Suppressor macrophage treated with lipopolysaccharide for 1 hour (primary cell): ENCODE measurements at regions not wholly inside any gene's neighbourhood (a gene's known extent, or its start where the extent isn't known, plus 50 kb on each side); places are given as distances from the start of the nearest gene placed in this dataset.

Source experiments
- DNase-seq, 3 donors: peaks; one replicate each; pipeline ENCODE4 v3.0.0-alpha.2; 2020 to 2022

DNA sequence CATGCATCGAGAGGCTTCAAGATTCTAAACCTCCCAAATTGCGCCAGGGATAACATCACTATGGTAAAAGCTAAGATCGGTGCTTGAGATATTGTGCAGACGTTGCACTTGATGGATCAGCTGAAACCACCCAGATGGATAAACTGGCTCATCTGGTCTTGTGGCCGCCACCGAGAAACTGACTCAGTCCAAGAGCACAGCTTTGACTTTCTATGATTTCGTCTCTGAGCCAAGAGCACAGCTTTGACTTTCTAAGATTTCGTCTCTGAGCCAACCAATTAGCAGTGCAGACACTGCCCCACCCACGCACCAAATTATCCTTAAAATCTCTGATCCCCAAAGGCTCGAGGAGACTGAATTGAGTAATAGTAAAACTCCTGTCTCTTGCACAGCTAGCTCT is 687.2 kb downstream of the FAM133A start:
- no peak for DNase-seq

DNA sequence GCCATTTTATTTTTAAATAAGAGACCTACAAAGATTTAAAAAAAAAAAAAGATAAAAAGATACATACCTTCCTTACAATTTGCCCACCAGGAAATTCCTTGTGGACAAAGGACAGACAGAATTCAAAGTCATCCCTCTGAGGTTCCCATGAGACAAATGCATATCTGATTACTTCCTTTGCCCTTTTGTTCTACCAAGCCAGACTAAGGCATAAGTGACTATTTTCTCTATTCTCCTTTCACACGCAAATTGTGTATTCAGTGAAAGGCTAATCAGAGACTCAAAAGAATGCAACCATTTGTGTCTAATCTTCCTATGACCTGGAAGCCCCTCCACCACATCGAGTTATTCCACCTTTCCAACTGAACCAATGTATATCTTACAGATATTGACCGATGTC is 691.7 kb downstream of the FAM133A start:
- no peak for DNase-seq

DNA sequence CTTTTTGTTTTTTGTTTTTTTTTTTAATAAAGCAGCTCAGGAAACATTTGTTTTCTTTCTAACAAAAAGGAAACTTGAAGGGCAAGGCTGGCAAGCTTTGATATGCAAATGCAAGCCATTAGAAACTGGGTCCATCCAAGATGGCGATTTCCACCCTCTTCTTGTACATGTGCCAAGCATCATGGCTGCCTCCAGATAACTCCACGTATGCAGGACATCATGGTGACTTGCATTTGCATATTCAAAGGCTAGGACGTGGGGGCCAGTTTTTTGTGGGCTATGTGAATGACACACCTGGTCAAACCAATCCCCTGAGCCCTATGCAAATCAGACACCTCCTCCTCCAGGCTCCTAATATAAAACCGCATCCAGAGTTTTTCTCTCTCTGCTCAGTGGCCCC is 692.6 kb downstream of the FAM133A start:
- no peak for DNase-seq

DNA sequence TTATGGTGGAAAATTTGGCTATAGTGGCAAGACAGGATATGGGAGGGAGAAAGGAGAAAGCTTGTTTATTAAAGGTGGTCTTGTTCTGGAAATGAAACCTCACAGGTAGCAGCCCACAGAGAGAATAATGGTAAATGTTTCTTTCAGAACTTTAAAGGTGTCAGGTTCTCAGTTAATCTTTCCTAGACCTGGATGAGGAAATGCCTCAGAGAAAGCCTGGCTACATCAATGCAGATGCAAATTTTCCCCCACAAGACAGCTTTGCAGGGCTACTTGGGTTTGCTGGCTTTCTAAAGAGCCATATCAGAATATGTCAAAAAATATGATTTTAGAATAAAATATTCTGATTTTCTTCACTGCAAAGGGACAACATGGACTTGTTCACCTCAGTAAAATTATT is 715.0 kb downstream of the FAM133A start:
- DNase-seq = no peak

DNA sequence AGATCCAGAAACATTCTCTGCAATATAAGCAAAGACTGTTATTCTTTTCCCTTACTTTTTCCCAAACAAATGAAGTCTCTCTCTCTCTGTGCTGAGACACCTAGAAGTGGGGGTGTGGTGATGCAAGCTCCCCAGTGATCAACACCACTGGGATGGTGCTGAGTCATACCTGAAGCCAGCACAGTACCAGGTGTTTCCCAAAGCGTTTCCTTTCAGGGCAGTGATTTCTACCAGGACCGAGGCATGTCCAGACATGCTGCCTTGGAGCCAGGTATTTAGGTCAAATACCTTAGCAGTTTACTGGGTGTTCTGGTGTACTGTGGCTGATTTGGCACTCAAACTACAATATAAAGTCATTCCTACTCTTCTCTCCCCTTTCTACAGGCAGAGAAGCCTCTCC is 726.5 kb downstream of the FAM133A start:
- no peak for DNase-seq

DNA sequence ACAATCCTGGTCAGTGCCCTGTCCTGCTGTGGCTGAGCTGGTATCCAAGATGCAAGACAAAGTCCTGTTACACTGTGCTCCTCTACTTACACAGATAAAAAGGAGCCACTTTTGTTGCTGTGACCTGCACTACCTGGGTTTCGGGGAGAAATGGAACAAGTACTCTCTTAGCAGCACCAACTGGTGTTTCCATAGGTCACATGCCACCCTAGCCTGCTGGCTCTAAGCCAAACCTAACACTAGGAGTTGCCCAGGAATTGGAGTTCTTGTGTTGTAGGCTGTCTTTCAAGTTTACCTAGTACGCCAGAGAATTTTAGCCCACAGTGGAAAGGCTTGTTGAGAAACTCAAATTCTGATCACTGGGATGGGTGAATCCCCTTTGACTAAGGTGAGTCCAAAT is 727.4 kb downstream of the FAM133A start:
- no peak for DNase-seq

DNA sequence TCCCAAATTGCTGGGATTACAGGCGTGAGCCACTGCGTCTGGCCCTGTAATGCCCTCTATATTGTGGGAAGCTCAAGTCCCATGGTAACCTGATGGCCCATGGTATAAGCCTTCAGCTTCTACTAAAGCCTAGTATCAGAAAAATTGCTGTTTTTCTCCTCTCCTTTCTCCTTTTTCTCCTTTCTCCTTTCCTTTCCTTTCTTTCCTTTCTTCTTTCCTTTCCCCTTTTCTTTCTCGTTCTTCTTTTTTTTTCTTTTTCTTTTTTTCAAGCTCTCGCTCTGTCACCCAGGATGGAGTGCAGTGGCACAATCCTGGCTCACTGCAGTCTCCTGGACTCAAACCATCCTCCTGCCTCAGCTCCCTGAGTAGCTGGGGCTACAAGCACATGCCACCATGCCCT is 740.7 kb downstream of the FAM133A start:
- DNase-seq = no peak

DNA sequence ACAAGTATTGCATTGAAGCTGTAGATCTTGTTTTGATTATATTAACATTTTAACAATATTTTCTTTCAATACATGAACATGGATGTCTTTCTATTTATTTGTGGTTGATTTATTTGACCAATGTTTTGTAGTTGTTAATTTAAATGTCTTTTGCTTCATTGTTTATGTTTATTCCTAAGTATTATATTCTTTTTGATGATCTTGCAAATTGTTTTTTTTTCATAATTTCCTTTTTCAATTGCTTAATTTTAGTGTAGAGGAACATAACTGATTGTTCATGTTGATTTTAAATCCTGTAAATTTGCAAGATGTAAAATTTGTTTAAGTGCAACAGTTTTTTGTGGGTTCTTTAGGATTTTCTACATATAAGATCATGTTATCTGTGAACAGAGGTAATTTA is 744.1 kb downstream of the FAM133A start:
- no peak for DNase-seq

DNA sequence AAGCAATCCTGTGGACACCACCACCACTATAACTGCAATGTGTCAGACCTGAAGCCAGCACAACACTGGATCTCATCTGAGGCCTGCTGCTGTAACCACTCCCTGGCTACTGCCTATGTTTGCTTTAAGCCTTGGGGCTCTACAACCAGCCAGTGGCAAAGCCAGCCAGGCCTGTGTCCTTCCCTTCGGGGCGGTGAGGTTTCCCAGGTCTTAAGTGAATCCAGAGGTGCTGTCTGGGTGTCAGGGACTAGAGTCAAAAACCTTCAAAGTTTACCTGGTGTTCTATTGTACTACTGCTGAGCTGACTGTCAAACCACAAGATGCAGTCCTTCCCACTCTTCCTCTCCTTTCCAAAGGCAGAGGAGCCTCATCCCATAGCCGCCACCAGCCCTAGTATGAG is 750.5 kb downstream of the FAM133A start:
- DNase-seq = no peak

DNA sequence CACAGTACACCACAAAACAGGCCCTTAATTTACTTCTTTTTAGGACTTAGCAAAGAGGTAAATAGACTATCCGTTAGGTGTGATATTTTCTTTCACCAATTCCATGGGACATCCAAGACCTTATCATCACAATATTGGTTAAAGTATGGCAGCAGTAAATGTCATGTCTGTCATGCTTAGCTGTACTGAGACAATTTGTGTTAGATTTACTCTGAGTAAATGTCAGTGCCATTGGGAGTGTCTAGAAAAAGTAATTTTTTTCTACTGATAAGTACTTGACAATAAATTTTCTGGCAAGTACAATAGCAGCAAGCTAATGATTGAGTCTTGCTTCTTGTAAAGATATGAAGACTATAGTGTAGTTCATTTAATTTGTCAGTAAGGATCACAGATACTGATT is 756.1 kb downstream of the FAM133A start:
- no peak for DNase-seq

DNA sequence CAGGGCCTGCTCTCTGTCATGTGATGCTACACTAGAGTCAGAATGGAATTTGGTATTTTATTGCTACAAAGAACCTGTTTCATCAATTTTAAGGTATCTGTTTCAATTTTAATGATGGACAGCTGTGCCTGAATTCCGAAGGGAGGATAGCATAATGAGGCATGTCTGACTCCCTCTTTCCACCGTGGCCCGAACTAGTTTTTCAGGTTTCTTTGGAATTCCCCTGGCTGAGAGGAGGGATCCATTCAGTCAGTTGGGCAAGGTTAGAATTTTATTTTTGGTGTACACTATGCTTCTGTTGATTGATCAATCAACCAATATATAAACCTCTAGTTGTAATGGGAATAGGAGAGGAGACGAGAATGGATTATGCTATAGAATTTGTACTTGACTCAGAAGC is 761.8 kb downstream of the FAM133A start:
- no peak for DNase-seq

DNA sequence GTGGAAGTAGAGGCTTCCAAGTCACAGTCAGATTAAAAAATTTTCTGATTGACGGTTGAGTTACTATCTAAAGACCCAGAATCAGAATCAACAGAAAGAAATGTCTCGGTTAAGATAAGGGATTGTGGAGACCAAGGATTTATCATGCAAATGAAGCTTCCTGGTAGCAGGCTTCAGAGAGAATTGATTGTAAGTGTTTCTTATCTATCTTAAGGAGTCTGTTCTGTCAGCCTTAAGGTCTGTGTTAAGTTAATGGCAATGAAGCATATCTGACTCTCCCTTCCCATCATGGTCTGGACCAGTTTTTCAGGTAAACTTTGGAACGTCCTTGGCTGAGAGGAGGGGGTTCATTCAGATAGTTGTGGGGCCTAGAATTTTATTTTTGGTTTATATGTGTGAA is 780.2 kb downstream of the FAM133A start:
- DNase-seq = no peak

DNA sequence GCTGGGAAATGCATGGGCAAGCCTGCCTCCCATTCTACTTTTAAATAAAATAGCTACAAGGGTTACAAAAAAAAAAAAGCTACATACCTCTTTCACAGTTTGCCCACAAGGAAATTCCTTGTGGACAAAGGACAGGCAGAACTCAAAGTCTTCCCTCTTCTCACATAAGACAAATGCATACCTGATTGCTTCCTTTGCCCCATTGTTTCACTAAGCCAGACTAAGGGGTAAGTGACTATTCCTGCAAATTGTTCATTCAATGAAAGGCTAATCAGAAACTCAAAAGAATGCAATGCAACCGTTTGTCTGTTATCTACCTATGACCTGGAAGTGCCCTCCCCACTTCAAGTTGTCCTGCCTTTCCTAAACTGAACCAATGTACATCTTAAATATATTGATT is 780.6 kb downstream of the FAM133A start:
- no peak for DNase-seq

DNA sequence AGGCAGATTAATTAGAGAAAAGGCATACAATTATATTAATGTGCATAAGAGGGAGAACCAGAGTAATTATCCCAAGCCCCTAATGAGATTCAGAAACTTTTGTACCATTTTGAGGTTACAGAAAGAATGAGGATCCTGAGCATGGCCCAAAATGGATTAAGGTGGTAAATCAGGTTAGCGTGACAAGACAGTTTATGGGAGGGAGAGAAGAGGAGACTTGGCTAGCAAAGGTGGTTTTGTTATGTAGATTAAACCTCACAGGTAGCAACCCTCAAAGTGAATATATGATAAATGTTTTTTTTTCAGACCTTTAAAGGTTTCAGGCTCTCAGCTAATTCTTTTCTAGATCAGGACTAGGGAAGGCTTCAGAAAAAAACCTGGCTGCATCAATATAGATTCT is 781.8 kb downstream of the FAM133A start:
- DNase-seq = no peak

DNA sequence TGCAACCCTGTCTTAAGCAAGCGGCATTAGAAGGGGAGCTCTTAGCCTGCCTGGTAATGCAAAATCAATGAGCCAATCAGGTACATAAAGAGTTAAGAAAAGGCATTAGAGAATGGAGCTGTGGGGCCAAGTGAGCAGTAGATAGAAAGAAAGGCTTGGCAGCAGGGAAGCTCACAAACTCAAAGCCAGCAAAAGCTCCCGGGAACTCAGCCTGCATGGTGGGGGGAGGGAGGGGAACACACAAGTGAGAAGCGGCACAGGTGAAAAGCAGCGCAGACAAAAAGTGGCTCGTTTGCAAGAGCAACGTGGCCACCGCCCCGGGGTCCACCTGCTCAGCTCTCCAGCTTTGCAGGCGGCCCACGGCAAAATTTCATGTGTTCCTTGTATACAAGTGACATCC is 818.5 kb downstream of the FAM133A start:
- DNase-seq = no peak

DNA sequence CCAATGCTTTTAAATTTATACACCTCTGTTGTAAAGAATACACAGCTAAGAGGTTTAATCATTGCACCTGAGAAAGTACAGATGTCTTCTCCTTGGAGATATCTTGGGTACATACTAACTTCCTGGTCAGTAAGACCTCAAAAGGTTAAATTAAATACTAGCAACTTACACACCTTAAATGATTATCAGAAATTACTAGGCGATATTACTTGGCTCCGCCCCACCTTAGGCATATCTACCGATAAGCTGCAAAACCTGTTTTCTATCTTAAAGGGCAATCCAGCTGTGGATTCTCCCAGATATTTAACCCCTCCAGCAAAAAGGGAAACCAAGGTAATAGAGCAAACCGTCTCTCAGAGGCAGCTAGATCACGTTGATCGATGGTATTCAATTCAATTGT is 819.4 kb downstream of the FAM133A start:
- DNase-seq = no peak

DNA sequence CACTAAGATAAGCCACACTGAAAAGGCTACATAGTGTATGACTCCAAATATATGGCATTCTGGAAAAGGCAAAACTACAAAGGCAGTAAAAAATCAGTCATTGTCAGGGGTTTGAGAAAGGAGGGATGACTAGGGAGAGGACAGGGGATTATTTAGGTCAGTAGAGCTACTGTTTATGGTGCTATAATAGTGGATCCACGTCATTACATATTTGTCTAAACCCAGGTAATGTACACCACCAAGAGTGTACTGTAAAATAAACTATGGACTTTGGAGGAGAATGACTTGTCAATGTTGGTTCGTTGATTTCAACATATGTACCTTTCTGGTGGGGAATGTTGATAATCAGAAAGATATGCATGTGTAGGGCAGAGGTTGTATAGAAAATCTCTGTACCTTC is 837.6 kb downstream of the FAM133A start:
- DNase-seq = no peak

DNA sequence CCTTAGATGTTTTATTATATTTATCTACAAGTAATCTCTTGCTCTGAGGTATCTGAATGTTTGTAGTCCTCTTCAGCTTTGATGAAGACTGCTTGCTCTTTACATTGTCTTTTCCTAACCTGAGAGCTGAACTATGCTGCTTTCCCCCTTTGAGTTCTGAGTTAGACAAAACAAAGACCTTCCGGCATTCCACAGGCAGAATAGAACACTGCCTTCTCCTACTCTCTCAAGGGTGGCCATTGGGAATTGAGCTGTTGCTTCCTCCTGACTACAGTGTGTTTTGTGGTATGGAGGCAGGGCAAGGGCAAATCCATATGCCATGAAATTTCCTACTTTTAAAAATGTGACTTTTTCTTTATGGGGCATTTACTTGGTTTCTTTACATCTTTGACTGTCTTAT is 841.0 kb downstream of the FAM133A start:
- DNase-seq = no peak

DNA sequence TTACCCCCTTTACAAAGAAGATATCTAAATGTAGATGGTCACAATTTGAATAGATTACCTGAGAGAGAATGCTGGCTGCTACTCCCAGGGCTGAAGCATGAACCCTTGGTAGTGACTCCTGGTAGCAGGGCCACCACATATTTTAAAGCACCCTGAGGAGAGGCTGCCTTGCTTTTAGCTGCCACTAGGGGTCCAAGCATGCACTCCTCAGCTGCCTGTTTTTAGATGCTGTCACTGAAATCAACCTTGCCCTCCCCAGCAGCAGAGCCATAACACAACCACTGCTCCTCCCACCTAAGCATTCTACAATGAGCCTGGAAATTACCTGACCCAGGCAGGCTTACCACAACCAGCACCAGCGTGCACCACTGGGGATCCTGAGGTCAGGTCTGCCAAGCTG is 850.9 kb downstream of the FAM133A start:
- no peak for DNase-seq

DNA sequence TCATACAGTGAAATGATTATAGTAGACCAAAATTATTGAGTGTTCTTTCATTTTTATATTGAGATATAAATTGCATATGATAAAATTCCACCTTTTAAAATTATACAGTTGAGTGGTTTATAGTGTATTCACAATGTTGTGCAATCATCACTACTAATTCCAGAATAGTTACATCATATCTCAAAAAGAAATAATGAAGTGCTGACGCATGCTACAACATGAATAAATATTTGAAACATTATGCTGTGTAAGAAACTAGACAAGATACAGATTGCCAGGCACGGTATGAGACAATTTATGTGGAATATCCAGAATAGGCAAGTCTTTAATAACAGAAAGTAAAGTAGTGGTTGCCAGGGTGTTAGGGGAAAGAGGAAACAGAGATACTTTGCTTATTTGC is 871.7 kb downstream of the FAM133A start:
- DNase-seq = no peak

DNA sequence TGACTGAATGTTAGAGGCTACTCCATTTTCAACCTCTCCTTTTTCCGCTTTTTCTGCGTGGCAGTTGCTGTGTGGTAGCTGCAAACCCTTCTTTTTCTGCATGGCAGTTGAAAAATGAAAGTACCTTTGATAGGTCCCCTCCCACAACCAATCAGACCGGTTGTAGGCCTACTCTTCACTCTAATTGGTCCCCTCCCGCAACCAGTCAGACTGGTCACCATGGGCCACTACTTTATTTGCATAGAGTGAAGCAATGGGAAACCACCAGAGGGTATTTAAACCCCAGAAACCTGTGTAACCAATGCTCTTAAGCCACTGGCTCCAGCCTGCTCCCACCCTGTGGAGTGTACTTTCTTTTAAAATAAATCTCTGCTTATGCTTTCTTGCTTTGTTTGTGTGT is 877.8 kb downstream of the FAM133A start:
- DNase-seq = no peak

DNA sequence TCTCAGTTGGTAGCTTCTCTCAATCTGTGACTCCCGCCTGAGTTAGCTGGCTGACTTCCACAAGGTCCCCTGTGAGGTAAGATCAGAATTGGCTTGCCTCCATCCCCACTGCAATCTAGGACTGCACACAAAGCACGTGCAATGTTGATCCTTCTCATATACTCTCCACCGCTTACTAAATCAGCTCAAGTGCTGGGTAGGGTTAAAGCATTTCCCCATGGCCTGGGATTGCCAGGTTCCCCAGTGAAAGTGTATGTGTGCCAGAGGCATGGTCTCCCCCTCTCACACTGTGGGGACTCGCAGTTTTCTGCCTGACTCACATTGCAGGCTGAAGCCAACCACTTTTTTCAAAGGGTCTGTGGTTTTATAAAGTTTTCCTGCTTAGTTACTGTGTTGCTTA is 886.9 kb downstream of the FAM133A start:
- DNase-seq = no peak

DNA sequence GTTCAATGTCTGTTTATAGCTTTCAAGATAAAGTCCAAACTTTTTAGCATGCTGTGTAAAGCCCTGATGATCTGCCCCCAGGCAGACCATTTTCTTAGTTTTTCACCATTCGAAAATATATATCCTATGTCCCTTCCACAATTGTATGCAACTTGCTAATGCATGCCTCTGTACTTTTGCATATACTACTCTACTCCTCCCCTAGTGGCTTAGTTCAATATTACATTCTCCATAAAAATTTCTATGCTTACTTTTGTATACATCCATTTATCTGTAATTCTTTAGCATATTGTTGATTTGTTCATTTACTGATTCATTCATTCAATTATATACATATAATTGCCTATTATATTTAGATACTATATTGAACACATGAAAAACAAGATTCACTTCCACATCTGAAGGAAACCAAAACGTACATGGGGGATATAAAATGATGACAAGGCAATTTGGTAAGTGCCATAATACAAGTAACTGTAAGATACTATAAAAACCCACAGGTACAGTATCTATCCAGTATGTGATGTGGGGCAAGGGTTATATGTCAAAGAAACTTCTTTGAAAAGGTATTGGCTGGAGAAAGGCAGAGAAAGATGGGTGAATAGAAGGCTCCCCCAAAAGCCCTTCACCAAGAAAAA is 902.5 kb downstream of the FAM133A start:
- DNase-seq = no peak

DNA sequence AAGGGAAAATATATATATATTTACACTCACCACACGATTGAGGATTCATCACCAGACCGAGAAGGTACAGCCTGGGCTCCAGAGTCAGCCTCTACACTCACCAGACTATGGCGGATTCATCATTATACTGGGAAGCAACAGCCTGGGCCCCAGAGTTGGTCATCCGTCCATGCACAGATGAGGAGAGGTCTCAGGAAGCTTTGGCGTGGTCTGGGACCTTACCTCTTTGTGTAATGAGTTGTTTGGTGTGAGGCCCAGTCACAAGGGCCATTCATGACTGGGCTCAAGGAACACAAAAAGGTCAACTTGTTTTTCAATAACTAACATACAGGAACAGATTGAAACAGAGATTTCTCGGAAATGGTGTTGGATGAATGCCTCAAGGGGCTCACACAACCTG is 926.1 kb downstream of the FAM133A start:
- no peak for DNase-seq

DNA sequence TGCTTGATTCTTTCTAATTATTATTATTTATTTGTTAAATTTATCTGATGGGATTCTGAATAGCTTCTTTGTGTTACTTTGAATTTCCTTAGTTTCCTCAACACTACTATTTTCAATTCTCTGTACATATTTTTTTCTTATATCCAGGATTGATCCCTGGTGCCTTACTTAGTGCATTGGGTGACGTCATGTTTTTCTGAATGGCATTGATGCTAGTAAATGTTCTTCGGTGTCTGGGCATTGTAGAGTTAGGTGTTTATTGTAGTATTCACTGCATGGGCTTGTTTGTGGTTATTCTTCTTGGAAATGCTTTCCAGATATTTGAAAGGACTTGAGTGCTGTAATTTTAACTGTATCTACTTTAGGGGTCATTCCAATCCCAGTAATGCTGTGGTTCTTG is 938.1 kb downstream of the FAM133A start:
- DNase-seq = no peak

DNA sequence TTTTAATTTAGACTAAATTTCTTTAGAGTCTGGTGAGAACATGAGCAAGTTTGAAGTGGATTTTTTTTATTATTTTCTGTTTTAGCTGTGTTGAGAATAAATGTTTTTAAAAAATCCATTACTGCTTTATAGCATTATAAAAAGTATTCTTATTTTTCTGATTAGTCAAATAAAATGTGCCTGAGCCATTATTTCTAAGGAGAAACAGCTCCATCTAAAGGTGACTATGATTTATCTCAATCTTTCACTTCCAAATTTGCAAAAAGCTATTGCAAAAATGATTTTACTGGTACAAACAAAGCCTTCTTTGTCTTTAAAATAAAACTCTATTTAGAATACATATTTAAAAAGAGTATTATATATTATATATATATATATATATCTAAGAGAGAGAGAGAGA is 959.2 kb downstream of the FAM133A start:
- DNase-seq = no peak
